ENCODE measurements at regions not wholly inside any gene's neighbourhood (a gene's known extent, or its start where the extent isn't known, plus 50 kb on each side); places are given as distances from the start of the nearest gene placed in this dataset.

DNA sequence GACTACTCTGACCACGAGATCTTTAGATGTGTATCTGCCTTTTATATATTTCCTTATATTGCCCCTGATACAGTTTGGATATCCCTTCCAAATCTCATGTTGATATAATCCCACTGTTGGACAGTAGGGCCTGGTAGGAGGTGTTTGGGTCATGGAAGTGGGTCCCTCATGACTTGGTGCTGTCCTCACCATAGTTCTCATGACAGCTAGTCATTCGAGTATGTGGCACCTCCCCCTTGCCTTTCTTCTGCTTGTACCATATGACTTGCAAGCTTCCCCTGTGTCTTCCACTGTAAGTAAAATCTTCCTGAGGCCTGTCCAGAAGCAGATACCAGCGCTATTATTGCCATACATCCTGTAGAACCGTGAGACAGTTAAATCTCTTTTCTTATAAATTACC, 145.3 kb downstream of the ZNF518B start (continued):
- TF ChIP-seq, protein P1, sequence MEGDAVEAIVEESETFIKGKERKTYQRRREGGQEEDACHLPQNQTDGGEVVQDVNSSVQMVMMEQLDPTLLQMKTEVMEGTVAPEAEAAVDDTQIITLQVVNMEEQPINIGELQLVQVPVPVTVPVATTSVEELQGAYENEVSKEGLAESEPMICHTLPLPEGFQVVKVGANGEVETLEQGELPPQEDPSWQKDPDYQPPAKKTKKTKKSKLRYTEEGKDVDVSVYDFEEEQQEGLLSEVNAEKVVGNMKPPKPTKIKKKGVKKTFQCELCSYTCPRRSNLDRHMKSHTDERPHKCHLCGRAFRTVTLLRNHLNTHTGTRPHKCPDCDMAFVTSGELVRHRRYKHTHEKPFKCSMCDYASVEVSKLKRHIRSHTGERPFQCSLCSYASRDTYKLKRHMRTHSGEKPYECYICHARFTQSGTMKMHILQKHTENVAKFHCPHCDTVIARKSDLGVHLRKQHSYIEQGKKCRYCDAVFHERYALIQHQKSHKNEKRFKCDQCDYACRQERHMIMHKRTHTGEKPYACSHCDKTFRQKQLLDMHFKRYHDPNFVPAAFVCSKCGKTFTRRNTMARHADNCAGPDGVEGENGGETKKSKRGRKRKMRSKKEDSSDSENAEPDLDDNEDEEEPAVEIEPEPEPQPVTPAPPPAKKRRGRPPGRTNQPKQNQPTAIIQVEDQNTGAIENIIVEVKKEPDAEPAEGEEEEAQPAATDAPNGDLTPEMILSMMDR (conservative IDR thresholded peaks at IDR 0.05; ENCODE audit: low read depth in 2 of 2): no peak
- no peak for TF ChIP-seq STAT1 (IDR thresholded peaks at IDR 0.05; ENCODE audit: unreplicated experiment)

DNA sequence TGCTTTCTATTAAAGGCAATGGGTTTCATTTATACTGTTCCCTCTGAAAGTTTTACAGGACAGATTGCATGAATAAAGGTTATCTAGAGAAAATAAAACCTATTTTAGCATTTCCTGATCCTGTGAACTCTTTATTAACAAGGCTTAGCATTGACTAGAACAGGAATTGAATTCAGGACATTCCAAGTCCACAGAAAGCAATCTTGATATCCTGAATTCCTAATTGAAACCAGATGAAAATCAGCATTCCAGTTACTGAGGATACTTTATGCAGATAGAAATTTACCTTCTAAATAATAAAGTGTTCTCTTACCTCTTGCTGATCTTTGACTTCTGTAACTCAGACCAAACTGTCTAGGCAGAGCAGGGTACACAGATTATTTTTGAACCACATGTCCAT, 151.4 kb downstream of the ZNF518B start:
- Histone ChIP-seq H3K36me3 (ENCODE audit: insufficient read depth) (no peaks in the 10 kb centered on the region), H2AFZ (no peak overlapping the region), H3K27me3 (ENCODE audit: insufficient read depth) (no peaks in the 10 kb centered on the region), H3F3A (replicated peaks; ENCODE audit: low read depth) (no peaks in the 10 kb centered on the region), H3K79me2 (replicated peaks; ENCODE audit: insufficient read depth) (no peaks in the 10 kb centered on the region), H3K4me2 (no peak overlapping the region), H3K4me1 (ENCODE audit: insufficient read depth) (peaks cover 6% of the 10 kb centered on the region), H3K4me3 (no peak overlapping the region), H3K9me2 (ENCODE audit: insufficient read depth) (peaks cover 19% of the 10 kb centered on the region), H3K27ac (ENCODE audit: low read depth) (no peak overlapping the region), H4K20me1 (replicated peaks; ENCODE audit: insufficient read depth) (no peaks in the 10 kb centered on the region)
- no peaks in the 10 kb centered on the region for H3K36me3 Mint-ChIP-seq (ENCODE audit: low read depth)
- peaks cover 13% of the 10 kb centered on the region for H3K4me1 Mint-ChIP-seq
- TF ChIP-seq, protein P2, sequence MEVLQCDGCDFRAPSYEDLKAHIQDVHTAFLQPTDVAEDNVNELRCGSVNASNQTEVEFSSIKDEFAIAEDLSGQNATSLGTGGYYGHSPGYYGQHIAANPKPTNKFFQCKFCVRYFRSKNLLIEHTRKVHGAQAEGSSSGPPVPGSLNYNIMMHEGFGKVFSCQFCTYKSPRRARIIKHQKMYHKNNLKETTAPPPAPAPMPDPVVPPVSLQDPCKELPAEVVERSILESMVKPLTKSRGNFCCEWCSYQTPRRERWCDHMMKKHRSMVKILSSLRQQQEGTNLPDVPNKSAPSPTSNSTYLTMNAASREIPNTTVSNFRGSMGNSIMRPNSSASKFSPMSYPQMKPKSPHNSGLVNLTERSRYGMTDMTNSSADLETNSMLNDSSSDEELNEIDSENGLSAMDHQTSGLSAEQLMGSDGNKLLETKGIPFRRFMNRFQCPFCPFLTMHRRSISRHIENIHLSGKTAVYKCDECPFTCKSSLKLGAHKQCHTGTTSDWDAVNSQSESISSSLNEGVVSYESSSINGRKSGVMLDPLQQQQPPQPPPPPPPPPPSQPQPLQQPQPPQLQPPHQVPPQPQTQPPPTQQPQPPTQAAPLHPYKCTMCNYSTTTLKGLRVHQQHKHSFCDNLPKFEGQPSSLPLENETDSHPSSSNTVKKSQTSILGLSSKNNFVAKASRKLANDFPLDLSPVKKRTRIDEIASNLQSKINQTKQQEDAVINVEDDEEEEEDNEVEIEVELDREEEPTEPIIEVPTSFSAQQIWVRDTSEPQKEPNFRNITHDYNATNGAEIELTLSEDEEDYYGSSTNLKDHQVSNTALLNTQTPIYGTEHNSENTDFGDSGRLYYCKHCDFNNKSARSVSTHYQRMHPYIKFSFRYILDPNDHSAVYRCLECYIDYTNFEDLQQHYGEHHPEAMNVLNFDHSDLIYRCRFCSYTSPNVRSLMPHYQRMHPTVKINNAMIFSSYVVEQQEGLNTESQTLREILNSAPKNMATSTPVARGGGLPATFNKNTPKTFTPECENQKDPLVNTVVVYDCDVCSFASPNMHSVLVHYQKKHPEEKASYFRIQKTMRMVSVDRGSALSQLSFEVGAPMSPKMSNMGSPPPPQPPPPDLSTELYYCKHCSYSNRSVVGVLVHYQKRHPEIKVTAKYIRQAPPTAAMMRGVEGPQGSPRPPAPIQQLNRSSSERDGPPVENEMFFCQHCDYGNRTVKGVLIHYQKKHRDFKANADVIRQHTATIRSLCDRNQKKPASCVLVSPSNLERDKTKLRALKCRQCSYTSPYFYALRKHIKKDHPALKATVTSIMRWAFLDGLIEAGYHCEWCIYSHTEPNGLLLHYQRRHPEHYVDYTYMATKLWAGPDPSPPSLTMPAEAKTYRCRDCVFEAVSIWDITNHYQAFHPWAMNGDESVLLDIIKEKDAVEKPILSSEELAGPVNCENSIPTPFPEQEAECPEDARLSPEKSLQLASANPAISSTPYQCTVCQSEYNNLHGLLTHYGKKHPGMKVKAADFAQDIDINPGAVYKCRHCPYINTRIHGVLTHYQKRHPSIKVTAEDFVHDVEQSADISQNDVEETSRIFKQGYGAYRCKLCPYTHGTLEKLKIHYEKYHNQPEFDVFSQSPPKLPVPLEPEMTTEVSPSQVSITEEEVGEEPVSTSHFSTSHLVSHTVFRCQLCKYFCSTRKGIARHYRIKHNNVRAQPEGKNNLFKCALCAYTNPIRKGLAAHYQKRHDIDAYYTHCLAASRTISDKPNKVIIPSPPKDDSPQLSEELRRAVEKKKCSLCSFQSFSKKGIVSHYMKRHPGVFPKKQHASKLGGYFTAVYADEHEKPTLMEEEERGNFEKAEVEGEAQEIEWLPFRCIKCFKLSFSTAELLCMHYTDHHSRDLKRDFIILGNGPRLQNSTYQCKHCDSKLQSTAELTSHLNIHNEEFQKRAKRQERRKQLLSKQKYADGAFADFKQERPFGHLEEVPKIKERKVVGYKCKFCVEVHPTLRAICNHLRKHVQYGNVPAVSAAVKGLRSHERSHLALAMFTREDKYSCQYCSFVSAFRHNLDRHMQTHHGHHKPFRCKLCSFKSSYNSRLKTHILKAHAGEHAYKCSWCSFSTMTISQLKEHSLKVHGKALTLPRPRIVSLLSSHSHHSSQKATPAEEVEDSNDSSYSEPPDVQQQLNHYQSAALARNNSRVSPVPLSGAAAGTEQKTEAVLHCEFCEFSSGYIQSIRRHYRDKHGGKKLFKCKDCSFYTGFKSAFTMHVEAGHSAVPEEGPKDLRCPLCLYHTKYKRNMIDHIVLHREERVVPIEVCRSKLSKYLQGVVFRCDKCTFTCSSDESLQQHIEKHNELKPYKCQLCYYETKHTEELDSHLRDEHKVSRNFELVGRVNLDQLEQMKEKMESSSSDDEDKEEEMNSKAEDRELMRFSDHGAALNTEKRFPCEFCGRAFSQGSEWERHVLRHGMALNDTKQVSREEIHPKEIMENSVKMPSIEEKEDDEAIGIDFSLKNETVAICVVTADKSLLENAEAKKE (CRISPR knock-in tag; IDR thresholded peaks at IDR 0.05): no peak
- TF ChIP-seq, protein P3, sequence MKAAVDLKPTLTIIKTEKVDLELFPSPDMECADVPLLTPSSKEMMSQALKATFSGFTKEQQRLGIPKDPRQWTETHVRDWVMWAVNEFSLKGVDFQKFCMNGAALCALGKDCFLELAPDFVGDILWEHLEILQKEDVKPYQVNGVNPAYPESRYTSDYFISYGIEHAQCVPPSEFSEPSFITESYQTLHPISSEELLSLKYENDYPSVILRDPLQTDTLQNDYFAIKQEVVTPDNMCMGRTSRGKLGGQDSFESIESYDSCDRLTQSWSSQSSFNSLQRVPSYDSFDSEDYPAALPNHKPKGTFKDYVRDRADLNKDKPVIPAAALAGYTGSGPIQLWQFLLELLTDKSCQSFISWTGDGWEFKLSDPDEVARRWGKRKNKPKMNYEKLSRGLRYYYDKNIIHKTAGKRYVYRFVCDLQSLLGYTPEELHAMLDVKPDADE (IDR thresholded peaks at IDR 0.05): no peak
- no peak for TF ChIP-seq EZH2 (IDR thresholded peaks at IDR 0.05; ENCODE audit: low read depth, unreplicated experiment)
- no peak for TF ChIP-seq STAT1 (IDR thresholded peaks at IDR 0.05; ENCODE audit: unreplicated experiment)
- no peak for TF ChIP-seq ZNF114 (CRISPR knock-in tag; IDR thresholded peaks at IDR 0.05)
- DNase-seq (ENCODE audit: low spot score): no peak
- ATAC-seq: no peak
- H3K4me3 Mint-ChIP-seq: no peak overlapping the region
- peaks cover 2% of the 10 kb centered on the region for H3K27me3 Mint-ChIP-seq (ENCODE audit: insufficient read depth, low read depth, poor library complexity)
- H3K9me3 Mint-ChIP-seq: no peaks in the 10 kb centered on the region
- H3K27ac Mint-ChIP-seq: no peak overlapping the region

All from GM23338 (cell line).